Heart left ventricle (tissue), 13 donors: ENCODE measurements at regions not wholly inside any gene's neighbourhood (a gene's known extent, or its start where the extent isn't known, plus 50 kb on each side); places are given as distances from the start of the nearest gene placed in this dataset.

Experiments used
- POLR2A ChIP-seq, 2 donors: fragments of 450-650 bp; IDR thresholded peaks; one replicate each; pipeline ENCODE4 v1.6.1; 2017; ENCODE audit warnings: antibody characterized with exemption in 2 of 2, mild to moderate bottlenecking in 2 of 2, moderate library complexity in 2 of 2
- TF ChIP-seq, protein P1 (sequence below), 12 donors: fragments of 200-600 bp; sonication (generic) in 4 of 12; IDR thresholded peaks; one replicate each; pipeline versions ENCODE4 v1.5.0 to v1.8.0; 2018 to 2022; ENCODE audit warnings: antibody characterized with exemption in 12 of 12, mild to moderate bottlenecking in 5 of 12
- donor health status: ischemic (EF 13 %, LVEDD 7.1; RV severe dilation, severe dysfunction).
- donor health status: DM: no; HTN: yes; CAD: no.
- donor health status: DM: no; HTN: no; CAD: no.
- donor health status: ischemic (EF 25% LVEDD 6.9; RV normal size, moderate dysfunction).
- donor health status: ischemic (EF 25% LVEDD 5.7; RV mildly dilated, moderate dysfunction).
- donor health status: ischemic (EF 35%, LVEDD 5.7; RV mildly dilated, moderate dysfunction).
- donor health status: nonischemic (EF 11% LVEDD 7.7; RV severe dilation, severe dysfunction).
- donor health status: DM: yes; HTN: yes; CAD: no.
- donor health status: PGD.
- donor health status: ischemic (EF 29% LVEDD 5.4; RV normal size, mild dysfunction).
- donor health status: nonischemic (EF 23%, LVEDD 6.1; RV moderate dilation, normal function).

GRCh38 chr6:164035900-164036485, 621.5 kb downstream of the QKI start:
- TF ChIP-seq, protein P1, sequence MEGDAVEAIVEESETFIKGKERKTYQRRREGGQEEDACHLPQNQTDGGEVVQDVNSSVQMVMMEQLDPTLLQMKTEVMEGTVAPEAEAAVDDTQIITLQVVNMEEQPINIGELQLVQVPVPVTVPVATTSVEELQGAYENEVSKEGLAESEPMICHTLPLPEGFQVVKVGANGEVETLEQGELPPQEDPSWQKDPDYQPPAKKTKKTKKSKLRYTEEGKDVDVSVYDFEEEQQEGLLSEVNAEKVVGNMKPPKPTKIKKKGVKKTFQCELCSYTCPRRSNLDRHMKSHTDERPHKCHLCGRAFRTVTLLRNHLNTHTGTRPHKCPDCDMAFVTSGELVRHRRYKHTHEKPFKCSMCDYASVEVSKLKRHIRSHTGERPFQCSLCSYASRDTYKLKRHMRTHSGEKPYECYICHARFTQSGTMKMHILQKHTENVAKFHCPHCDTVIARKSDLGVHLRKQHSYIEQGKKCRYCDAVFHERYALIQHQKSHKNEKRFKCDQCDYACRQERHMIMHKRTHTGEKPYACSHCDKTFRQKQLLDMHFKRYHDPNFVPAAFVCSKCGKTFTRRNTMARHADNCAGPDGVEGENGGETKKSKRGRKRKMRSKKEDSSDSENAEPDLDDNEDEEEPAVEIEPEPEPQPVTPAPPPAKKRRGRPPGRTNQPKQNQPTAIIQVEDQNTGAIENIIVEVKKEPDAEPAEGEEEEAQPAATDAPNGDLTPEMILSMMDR (IDR thresholded peaks at IDR 0.05), result no peak
- no peak for TF ChIP-seq POLR2A (IDR thresholded peaks at IDR 0.05)
